OCI-LY1 (cell line): ENCODE measurements at regions not wholly inside any gene's neighbourhood (a gene's known extent, or its start where the extent isn't known, plus 50 kb on each side); places are given as distances from the start of the nearest gene placed in this dataset.

Experiments
- H2AFZ ChIP-seq: fragments of 200-600 bp; sonication (generic), shearing (Covaris generic); 2 replicates; pipeline ENCODE4 v1.6.0; 2014; ENCODE audit warnings: antibody characterized with exemption, mild to moderate bottlenecking, low read length
- H3F3A ChIP-seq: fragments of 200-600 bp; sonication (generic), shearing (Covaris generic); 2 replicates; pipeline ENCODE4 v1.6.0; 2014; ENCODE audit warnings: mild to moderate bottlenecking, antibody characterized with exemption, low read length, moderate library complexity; ENCODE audit not compliant: insufficient read depth
- H3K27ac ChIP-seq: fragments of 200-600 bp; sonication (generic); 2 replicates; pipeline ENCODE4 v1.5.1; 2014; ENCODE audit warnings: low read length, mixed run types, mild to moderate bottlenecking, low read depth; ENCODE audit not compliant: poor library complexity, severe bottlenecking
- H3K27me3 ChIP-seq: fragments of 200-600 bp; sonication (generic); 2 replicates; pipeline ENCODE4 v1.6.0; 2014; ENCODE audit warnings: antibody characterized with exemption, mild to moderate bottlenecking, low read length, moderate library complexity; ENCODE audit not compliant: insufficient read depth
- H3K36me3 ChIP-seq: fragments of 200-600 bp; sonication (generic); 2 replicates; pipeline ENCODE4 v1.6.1; 2014; ENCODE audit warnings: mild to moderate bottlenecking, antibody characterized with exemption, low read length, moderate library complexity, mixed read lengths; ENCODE audit not compliant: insufficient read depth
- H3K4me1 ChIP-seq: fragments of 200-600 bp; sonication (generic); 2 replicates; pipeline ENCODE4 v1.5.1; 2014; ENCODE audit warnings: mild to moderate bottlenecking, low read length, moderate library complexity; ENCODE audit not compliant: insufficient read depth, severe bottlenecking
- H3K4me2 ChIP-seq: fragments of 200-600 bp; sonication (generic), shearing (Covaris generic); 2 replicates; pipeline ENCODE4 v1.6.1; 2014; ENCODE audit warnings: low read length
- H3K4me3 ChIP-seq: fragments of 200-600 bp; sonication (generic); 2 replicates; pipeline ENCODE4 v1.5.1; 2014; ENCODE audit warnings: low read length, low read depth, mild to moderate bottlenecking, mixed read lengths; ENCODE audit not compliant: poor library complexity, severe bottlenecking
- H3K79me2 ChIP-seq: fragments of 200-600 bp; shearing (Covaris generic); 2 replicates; pipeline ENCODE4 v1.6.1; 2016; ENCODE audit warnings: mixed run types, low read length, mixed read lengths; ENCODE audit not compliant: insufficient read depth
- H3K9ac ChIP-seq: fragments of 200-600 bp; sonication (generic), shearing (Covaris generic); 2 replicates; pipeline ENCODE4 v1.6.1; 2014; ENCODE audit warnings: mild to moderate bottlenecking, low read length, mixed read lengths
- H3K9me2 ChIP-seq: fragments of 200-600 bp; sonication (generic), shearing (Covaris generic); 2 replicates; pipeline ENCODE4 v1.6.1; 2014; ENCODE audit warnings: low read depth, mild to moderate bottlenecking, low read length, mixed read lengths
- H3K9me3 ChIP-seq: fragments of 200-600 bp; shearing (Covaris generic); 2 replicates; pipeline ENCODE4 v1.6.1; 2014; ENCODE audit warnings: low read length, mixed read lengths
- H4K20me1 ChIP-seq: fragments of 200-600 bp; sonication (generic), shearing (Covaris generic); 2 replicates; pipeline ENCODE4 v1.6.0; 2016; ENCODE audit warnings: mild to moderate bottlenecking, low read length; ENCODE audit not compliant: insufficient read depth
- CTCF ChIP-seq: fragments of 200-600 bp; sonication (generic), shearing (Covaris generic); IDR thresholded peaks from 2 replicates; pipeline ENCODE4 v1.5.1; 2017; ENCODE audit warnings: mild to moderate bottlenecking, antibody characterized with exemption, low read length, moderate library complexity, mixed read lengths
- EZH2 ChIP-seq: fragments of 200-600 bp; sonication (generic), shearing (Covaris generic); IDR thresholded peaks from 2 replicates; pipeline ENCODE4 v1.8.0; 2017; ENCODE audit warnings: borderline replicate concordance, mixed run types, mild to moderate bottlenecking, antibody characterized with exemption, low read length, moderate library complexity, mixed read lengths

DNA sequence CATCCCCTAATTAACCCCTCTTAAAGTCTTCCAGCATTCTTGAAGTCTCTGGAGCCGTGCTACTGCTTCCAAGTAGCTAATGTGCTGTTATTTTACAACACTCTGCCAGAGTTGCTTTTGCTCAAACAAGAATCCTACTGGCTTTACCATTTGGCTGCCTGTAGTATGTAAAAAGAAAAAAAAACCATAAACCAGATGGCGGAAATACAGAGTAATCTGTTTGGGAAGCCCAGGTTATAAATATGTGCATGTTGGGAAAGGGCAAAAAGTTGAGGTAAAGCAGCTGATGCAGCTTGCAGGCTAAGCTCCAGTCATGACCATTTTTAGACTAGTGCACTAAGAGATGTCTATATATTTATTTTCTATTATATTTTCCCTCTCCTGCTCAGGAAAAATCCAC is 313.2 kb upstream of the ETAA1 start:
- TF ChIP-seq EZH2 (no peak), CTCF (no peak)
- no peak overlapping the region for H3K4me3 ChIP-seq
- H3K79me2 ChIP-seq = no peaks in the 10 kb centered on the region
- no peaks in the 10 kb centered on the region for H4K20me1 ChIP-seq
- H2AFZ ChIP-seq = no peak overlapping the region
- H3K9me2 ChIP-seq = no peaks in the 10 kb centered on the region
- no peaks in the 10 kb centered on the region for H3K9me3 ChIP-seq
- no peaks in the 10 kb centered on the region for H3K27me3 ChIP-seq
- no peaks in the 10 kb centered on the region for H3K4me1 ChIP-seq
- no peak overlapping the region for H3K4me2 ChIP-seq
- H3F3A ChIP-seq = no peaks in the 10 kb centered on the region
- no peak overlapping the region for H3K27ac ChIP-seq
- no peaks in the 10 kb centered on the region for H3K36me3 ChIP-seq
- H3K9ac ChIP-seq = no peak overlapping the region

- Histone ChIP-seq H3K4me3 (no peak overlapping the region), H3K79me2 (no peaks in the 10 kb centered on the region), H3K9me3 (no peaks in the 10 kb centered on the region), H2AFZ (no peak overlapping the region), H4K20me1 (no peaks in the 10 kb centered on the region), H3K9me2 (no peaks in the 10 kb centered on the region), H3K27me3 (no peaks in the 10 kb centered on the region), H3K4me1 (no peaks in the 10 kb centered on the region), H3F3A (no peaks in the 10 kb centered on the region), H3K9ac (no peak overlapping the region), H3K36me3 (no peaks in the 10 kb centered on the region), H3K27ac (no peak overlapping the region), H3K4me2 (no peak overlapping the region)
- no peak for TF ChIP-seq CTCF
- no peak for TF ChIP-seq EZH2
Measured at GRCh38 chr2:67085146-67085545, 312.0 kb upstream of the ETAA1 start.

- H3K4me2 ChIP-seq = no peak overlapping the region
- no peak overlapping the region for H3K9ac ChIP-seq
- H3K4me3 ChIP-seq = no peak overlapping the region
- no peaks in the 10 kb centered on the region for H3K9me3 ChIP-seq
- H3K79me2 ChIP-seq = no peaks in the 10 kb centered on the region
- H3K27me3 ChIP-seq = no peaks in the 10 kb centered on the region
- no peaks in the 10 kb centered on the region for H3K9me2 ChIP-seq
- no peaks in the 10 kb centered on the region for H3K4me1 ChIP-seq
- no peaks in the 10 kb centered on the region for H3K36me3 ChIP-seq
- H2AFZ ChIP-seq = no peak overlapping the region
- no peak overlapping the region for H3K27ac ChIP-seq
- TF ChIP-seq CTCF = no peak
- TF ChIP-seq EZH2 = no peak
- H4K20me1 ChIP-seq = no peaks in the 10 kb centered on the region
- no peaks in the 10 kb centered on the region for H3F3A ChIP-seq
Measured at GRCh38 chr2:67091681-67092080, 305.5 kb upstream of the ETAA1 start.
